EL (cell line): ENCODE measurements at regions not wholly inside any gene's neighbourhood (a gene's known extent, or its start where the extent isn't known, plus 50 kb on each side); places are given as distances from the start of the nearest gene placed in this dataset.

Experiments used
- DNase-seq: peaks from one replicate; pipeline ENCODE4 v3.0.0-alpha.2; 2016

- DNase-seq, result no peak
Measured at GRCh38 chr11:37560991-37561390, 963.0 kb upstream of the RAG2 start.

- no peak for DNase-seq
Measured at GRCh38 chr11:37560346-37560745, 962.3 kb upstream of the RAG2 start.

DNA sequence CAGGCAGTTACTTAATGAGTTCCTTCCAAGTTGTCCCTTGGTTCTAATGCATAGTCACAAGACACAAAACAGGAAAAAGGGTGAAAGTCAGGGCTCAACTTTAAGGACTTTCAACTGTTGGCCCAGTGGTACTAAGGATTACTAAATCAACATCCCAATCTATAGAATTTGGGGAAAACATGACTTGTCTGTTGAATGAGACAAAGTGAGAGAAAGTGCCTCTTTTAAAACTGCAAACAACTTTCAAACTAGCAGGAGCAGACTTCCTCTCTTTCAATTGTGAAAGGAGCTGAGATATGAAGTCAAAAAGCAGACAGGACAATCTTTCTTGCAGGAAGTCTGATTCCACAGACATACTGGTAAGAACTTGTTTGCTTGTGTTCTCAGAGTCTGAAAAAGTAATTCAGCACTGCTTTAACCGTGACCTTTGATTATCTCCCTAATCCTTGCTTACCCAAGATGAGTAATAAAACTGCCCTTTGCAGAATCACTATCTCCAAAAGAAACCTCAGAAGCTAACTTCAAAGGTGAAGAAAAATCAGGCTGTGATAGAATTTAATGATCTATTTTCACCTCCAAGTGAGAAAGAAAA is 960.7 kb upstream of the RAG2 start:
- no peak for DNase-seq

DNA sequence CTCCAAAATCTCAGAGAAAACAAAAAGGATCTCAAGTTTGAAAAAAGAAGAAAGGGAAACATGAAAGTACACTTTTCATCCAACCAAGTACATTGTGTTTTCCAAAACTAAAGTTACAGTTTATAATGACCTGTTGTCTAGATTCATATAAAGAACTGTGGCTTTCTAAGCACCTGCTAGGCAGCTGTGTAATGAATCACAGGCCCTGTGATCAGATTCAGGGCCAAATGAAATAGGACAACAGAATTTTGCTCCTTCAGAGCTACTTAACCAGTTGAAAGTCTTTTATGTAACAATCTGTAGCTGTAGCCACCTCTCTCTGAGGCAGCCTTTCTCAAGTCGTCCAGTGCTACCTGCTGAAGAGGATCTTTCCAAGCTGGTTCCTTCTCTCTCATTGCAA is 960.0 kb upstream of the RAG2 start:
- no peak for DNase-seq

GRCh38 chr11:37552284-37552683 is 954.2 kb upstream of the RAG2 start:
- no peak for DNase-seq

GRCh38 chr11:37544491-37544890 is 946.5 kb upstream of the RAG2 start:
- no peak for DNase-seq

- DNase-seq, result no peak
Measured at GRCh38 chr11:37533830-37534229, 935.8 kb upstream of the RAG2 start.

- no peak for DNase-seq
Measured at GRCh38 chr11:37533087-37533486, 935.1 kb upstream of the RAG2 start.

- DNase-seq, result no peak
Measured at GRCh38 chr11:37532271-37532670, 934.2 kb upstream of the RAG2 start.

- no peak for DNase-seq
Measured at GRCh38 chr11:37527545-37527944, 929.5 kb upstream of the RAG2 start.

GRCh38 chr11:37525336-37525735 is 927.3 kb upstream of the RAG2 start:
- peak; percentile 15 for DNase-seq

- no peak for DNase-seq
Measured at GRCh38 chr11:37519781-37520180, 921.7 kb upstream of the RAG2 start.

- DNase-seq, result peak; percentile 14
Measured at GRCh38 chr11:37512156-37512780, 914.2 kb upstream of the RAG2 start.

DNA sequence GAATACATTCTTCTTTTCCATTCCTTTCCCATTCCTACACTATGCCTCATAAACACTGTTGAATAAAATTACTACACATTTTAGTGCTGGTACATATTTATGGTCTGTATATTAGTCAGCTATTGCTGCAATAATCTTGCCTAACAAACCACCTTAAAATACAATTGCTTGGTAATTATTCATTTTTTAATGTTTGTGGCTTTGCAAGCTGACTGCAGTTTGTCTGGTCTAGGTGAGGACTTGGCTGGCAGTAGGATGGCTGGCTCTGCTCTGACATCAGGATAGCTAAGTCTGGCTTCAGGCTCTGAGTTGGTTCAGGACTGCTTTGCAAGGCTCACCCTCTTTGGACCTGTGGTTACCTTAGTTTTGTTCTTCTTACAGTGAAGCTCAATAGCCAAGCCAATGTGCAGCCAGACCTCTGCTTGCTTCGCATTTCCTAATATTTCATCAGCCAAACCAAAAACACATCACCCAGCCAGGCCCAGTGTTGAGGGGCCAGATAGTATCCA is 913.4 kb upstream of the RAG2 start:
- DNase-seq, result peak; percentile 74

- peak; percentile 8 for DNase-seq
Measured at GRCh38 chr11:37509506-37509905, 911.5 kb upstream of the RAG2 start.

DNA sequence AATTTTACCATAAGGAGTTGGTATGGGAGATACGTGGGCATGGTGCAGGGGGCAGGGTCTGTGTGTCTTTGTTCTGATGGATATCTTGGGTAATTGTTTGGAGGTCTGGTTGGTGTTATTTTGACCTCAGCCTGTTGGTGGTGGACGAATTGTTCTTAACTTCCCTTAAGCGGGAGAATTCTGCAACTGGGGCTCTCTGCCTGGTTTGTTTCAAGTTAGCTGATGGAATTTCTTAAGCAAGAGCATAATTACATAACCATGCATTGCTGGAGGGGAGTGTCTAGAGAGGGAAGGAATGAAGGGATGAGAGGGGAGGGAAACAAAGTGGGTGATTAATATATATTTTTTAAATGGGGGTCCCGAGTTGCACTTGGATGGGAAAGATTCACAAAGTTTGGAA is 908.5 kb upstream of the RAG2 start:
- DNase-seq, result no peak

DNA sequence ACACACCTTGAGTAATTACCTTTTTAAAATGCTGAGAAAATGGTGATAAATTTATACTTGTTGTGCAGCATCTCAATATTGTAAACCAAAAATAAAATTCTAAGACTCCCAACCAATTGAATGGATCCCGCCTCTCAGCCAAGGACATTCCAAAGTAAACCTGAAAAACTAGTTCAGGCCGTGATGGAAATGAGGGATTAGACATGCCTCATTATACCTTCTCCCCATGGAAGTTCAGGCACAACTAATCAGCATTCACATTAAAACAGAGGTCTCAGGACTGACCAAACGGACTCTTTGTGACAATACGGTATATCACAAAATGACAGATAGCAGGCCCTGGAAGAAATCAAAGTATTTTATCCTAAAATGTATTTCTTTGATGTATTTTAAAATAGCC is 907.4 kb upstream of the RAG2 start:
- no peak for DNase-seq

DNA sequence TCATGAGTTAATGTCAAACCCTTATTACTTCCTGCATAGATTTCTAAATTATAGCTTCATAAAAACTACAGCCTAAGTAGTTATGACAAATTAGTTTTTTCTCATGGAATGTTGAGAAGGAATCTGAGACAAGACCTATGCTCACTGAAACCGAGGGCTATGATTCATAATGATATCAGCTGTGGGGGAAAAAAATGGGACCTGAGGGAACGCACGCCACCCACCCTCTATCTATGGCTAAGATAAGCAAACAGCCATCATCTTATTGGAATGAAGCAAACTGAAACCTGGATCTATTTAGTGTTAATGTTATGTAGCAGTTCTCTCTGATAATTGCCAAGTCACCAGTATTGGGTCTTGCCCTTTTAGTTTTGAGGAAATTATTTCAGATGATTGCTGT is 906.9 kb upstream of the RAG2 start:
- DNase-seq, result peak; percentile 98

DNA sequence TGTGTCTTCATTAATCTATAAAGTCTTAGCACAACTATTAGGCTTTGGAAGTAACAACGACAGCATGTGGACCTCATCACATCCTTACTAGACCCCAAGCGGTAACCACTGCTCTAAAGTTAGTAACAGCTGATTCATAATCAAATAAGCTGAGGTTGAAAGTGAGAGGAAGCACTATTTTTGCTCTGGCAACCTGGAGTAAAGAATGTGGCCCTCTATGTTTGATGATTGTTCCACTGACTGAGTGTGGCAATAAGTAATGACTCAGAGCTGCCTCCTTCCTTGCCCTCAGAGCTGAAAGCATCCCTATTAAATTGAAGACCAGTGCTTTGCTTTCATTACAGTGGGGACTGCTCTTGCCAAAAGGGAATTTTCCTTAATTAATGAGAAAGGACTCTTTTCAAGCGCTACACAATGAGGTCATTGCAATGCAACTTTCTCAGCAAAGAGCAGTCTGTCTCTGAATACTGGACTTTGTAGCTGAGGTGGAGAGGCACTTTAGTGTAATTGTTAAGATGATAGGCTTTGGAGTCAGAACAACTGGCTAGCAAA is 906.1 kb upstream of the RAG2 start:
- peak; percentile 95 for DNase-seq

DNA sequence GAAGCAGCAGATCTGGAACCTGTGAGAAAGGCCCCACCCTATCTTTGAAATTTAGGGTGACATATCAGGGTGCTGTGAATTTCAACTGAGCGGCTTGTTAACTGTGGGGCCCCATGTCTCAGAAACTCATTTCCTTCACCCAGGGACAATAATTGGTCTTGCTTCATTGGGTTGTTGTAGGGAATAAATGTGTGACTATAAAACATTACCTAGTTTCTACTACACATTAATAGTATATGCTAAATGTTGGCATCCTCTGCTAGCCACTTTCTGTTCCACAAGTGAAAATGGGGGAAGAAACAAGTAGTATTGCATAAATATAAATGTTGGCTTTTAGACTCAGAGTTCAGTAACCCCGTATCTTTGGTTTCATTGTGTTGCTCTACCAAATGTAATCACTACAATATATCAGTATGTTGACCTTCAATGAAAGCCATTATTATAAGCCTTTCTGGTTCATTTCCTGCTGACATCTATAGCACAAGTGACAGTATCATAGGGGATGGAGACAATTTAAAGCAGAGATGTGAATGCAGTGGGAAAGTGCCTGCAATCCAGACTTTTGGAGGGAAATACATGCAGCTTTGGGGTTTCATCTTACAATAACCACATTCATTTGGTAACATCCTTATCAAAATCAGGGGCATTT is 905.5 kb upstream of the RAG2 start:
- DNase-seq, result no peak

GRCh38 chr11:37502202-37502601 is 904.2 kb upstream of the RAG2 start:
- peak; percentile 35 for DNase-seq

- peak; percentile 25 for DNase-seq
Measured at GRCh38 chr11:37500425-37500824, 902.4 kb upstream of the RAG2 start.

- no peak for DNase-seq
Measured at GRCh38 chr11:37497326-37497725, 899.3 kb upstream of the RAG2 start.

DNA sequence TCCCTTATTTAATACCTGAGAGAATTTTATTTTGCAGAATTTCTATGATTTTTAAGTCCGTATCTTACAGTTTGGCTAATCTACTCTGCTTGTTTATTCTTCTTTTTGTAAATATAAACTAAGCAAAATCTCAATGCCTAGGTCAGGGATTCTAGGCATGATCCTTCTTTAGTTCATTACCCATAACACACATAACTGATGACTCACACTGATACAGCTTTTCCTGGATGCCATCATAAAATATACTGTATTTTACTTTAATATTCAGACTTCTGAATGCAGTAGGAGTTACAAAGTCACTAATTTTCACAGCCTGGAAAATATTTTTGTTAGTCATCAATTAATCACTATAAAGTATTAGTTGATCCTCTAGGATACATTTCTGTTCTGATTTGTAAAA is 898.2 kb upstream of the RAG2 start:
- peak; percentile 21 for DNase-seq
